ENCODE measurements at regions not wholly inside any gene's neighbourhood (a gene's known extent, or its start where the extent isn't known, plus 50 kb on each side); places are given as distances from the start of the nearest gene placed in this dataset.
A peak's percentile ranks its signal among the peaks of the same experiment; 100 is the strongest.

- Histone ChIP-seq H3K9ac (ENCODE audit: low read length) (no peak overlapping the region), H3K36me3 (replicated peaks in 1 of 2; ENCODE audit: control extremely low read depth in 1 of 2, control insufficient read depth in 1 of 2, extremely low read depth in 1 of 2, insufficient read depth in 2 of 2, low read length in 1 of 2) (no peaks in the 10 kb centered on the region), H4K20me1 (ENCODE audit: control insufficient read depth, insufficient read depth, low read length, poor library complexity, severe bottlenecking) (no peaks in the 10 kb centered on the region), H3K4me3 (ENCODE audit: control extremely low read depth in 1 of 5, extremely low read depth in 1 of 5, insufficient read depth in 1 of 5, low read depth in 2 of 5, low read length in 4 of 5) (no peak overlapping the region), H3K4me2 (replicated peaks; ENCODE audit: low read depth, low read length, poor library complexity, severe bottlenecking) (peak overlapping the region; percentile 19), H3K27me3 (replicated peaks in 1 of 4; ENCODE audit: control extremely low read depth in 1 of 4, control insufficient read depth in 3 of 4, insufficient read depth in 4 of 4, low read length in 3 of 4) (peaks cover 0 to 4% (median 0%) of the 10 kb centered on the region in 4 experiments), H3K9me3 (ENCODE audit: control extremely low read depth in 1 of 3, control insufficient read depth in 2 of 3, insufficient read depth in 1 of 3, low read length in 2 of 3) (no peaks in the 10 kb centered on the region), H3K27ac (ENCODE audit: low read length in 2 of 2) (no peak overlapping the region), H2AFZ (ENCODE audit: insufficient read depth, low read depth, low read length, poor library complexity, severe bottlenecking) (no peak overlapping the region), H3K79me2 (ENCODE audit: control insufficient read depth, insufficient read depth, low read length) (no peaks in the 10 kb centered on the region), H3K4me1 (ENCODE audit: control insufficient read depth in 2 of 2, insufficient read depth in 2 of 2, low read length in 2 of 2) (peaks cover 8 to 14% of the 10 kb centered on the region in 2 donors)
- Mint-ChIP-seq H3K9me3 (ENCODE audit: insufficient read depth) (no peaks in the 10 kb centered on the region), H3K4me3 (peak overlapping the region; percentile 11), H3K27me3 (peaks cover 11% of the 10 kb centered on the region), H3K4me1 (peaks cover 25% of the 10 kb centered on the region), H3K27ac (no peak overlapping the region)
- intact Hi-C loops (cut with micrococcal nuclease): no loop called here
- TF ChIP-seq EZH2 (IDR thresholded peaks at IDR 0.05; ENCODE audit: borderline replicate concordance, insufficient read depth, low read depth, low read length, poor library complexity, severe bottlenecking): no peak
- TF ChIP-seq CTCF (IDR thresholded peaks at IDR 0.05): no peak
- WGBS (ENCODE audit: insufficient coverage): 83% methylated on average over 7 of the region's 8 CpGs
- ChIA-PET POLR2A (no interaction called here), CTCF (no interaction called here)
- no peak for DNase-seq
- no peak for ATAC-seq (ENCODE audit: low read depth)
Observed at GRCh38 chr1:13911697-13912619, 212.0 kb downstream of the PRDM2 start.

GRCh38 chr1:13913396-13913795, 213.4 kb downstream of the PRDM2 start:
- Histone ChIP-seq H3K4me2 (replicated peaks; ENCODE audit: low read depth, low read length, poor library complexity, severe bottlenecking) (no peak overlapping the region), H3K27me3 (replicated peaks in 1 of 4; ENCODE audit: control extremely low read depth in 1 of 4, control insufficient read depth in 3 of 4, insufficient read depth in 4 of 4, low read length in 3 of 4) (peaks cover 0 to 4% (median 0%) of the 10 kb centered on the region in 4 experiments), H3K36me3 (replicated peaks in 1 of 2; ENCODE audit: control extremely low read depth in 1 of 2, control insufficient read depth in 1 of 2, extremely low read depth in 1 of 2, insufficient read depth in 2 of 2, low read length in 1 of 2) (no peaks in the 10 kb centered on the region), H3K9me3 (ENCODE audit: control extremely low read depth in 1 of 3, control insufficient read depth in 2 of 3, insufficient read depth in 1 of 3, low read length in 2 of 3) (no peaks in the 10 kb centered on the region), H3K4me1 (ENCODE audit: control insufficient read depth in 2 of 2, insufficient read depth in 2 of 2, low read length in 2 of 2) (peaks cover 8 to 11% of the 10 kb centered on the region in 2 donors), H3K4me3 (ENCODE audit: control extremely low read depth in 1 of 5, extremely low read depth in 1 of 5, insufficient read depth in 1 of 5, low read depth in 2 of 5, low read length in 4 of 5) (no peak overlapping the region), H3K79me2 (ENCODE audit: control insufficient read depth, insufficient read depth, low read length) (no peaks in the 10 kb centered on the region), H3K27ac (ENCODE audit: low read length in 2 of 2) (no peak overlapping the region), H2AFZ (ENCODE audit: insufficient read depth, low read depth, low read length, poor library complexity, severe bottlenecking) (no peak overlapping the region), H3K9ac (ENCODE audit: low read length) (no peak overlapping the region), H4K20me1 (ENCODE audit: control insufficient read depth, insufficient read depth, low read length, poor library complexity, severe bottlenecking) (no peaks in the 10 kb centered on the region)
- ChIA-PET CTCF (interaction anchor here (0.9 kb wide), 1 partner anchor 28 kb away, joined by 3 read pairs; no protein-coding TSS in a partner anchor), POLR2A (no interaction called here)
- 100% methylated on average over 1 of the region's 1 CpG for WGBS (ENCODE audit: insufficient coverage)
- no peak overlapping the region for H3K4me3 Mint-ChIP-seq
- no peak for ATAC-seq (ENCODE audit: low read depth)
- intact Hi-C loops (cut with micrococcal nuclease): no loop called here
- DNase-seq: no peak
- no peaks in the 10 kb centered on the region for H3K9me3 Mint-ChIP-seq (ENCODE audit: insufficient read depth)
- peaks cover 18% of the 10 kb centered on the region for H3K4me1 Mint-ChIP-seq
- H3K27ac Mint-ChIP-seq: no peak overlapping the region
- H3K27me3 Mint-ChIP-seq: peaks cover 14% of the 10 kb centered on the region
- TF ChIP-seq CTCF (IDR thresholded peaks at IDR 0.05): no peak
- no peak for TF ChIP-seq EZH2 (IDR thresholded peaks at IDR 0.05; ENCODE audit: borderline replicate concordance, insufficient read depth, low read depth, low read length, poor library complexity, severe bottlenecking)

Measured in B cell (primary cell).